ENCODE measurements at regions not wholly inside any gene's neighbourhood (a gene's known extent, or its start where the extent isn't known, plus 50 kb on each side); places are given as distances from the start of the nearest gene placed in this dataset.
"Not testable (repeated sequence)": the region's sequence is repeated elsewhere in the genome, so short reads cannot be mapped to it uniquely, and the experiment has no call there.

GRCh38 chr17:18546514-18547398 lies 70.2 kb downstream of the LGALS9C start:
- DNase-seq: not testable (repeated sequence)

GRCh38 chr17:18557086-18557485 lies 80.5 kb downstream of the LGALS9C start:
- DNase-seq: not testable (repeated sequence)

- not testable (repeated sequence) for DNase-seq
Measured at GRCh38 chr17:18563381-18564098, 80.7 kb downstream of the TBC1D28 start.

GRCh38 chr17:18564099-18564448 lies 80.1 kb downstream of the TBC1D28 start:
- DNase-seq: peak; percentile 34 to 50 (median 43)

- DNase-seq: not testable (repeated sequence)
Measured at GRCh38 chr17:18568108-18568995, 75.8 kb downstream of the TBC1D28 start.

GRCh38 chr17:18569489-18569913 lies 74.7 kb downstream of the TBC1D28 start:
- DNase-seq: not testable (repeated sequence)

GRCh38 chr17:18572536-18572935 lies 71.7 kb downstream of the TBC1D28 start:
- not testable (repeated sequence) for DNase-seq

- peak in 1 of 4 experiments; percentile 4 for DNase-seq
Measured at GRCh38 chr17:18574137-18574536, 70.1 kb downstream of the TBC1D28 start.
